ENCODE measurements at regions not wholly inside any gene's neighbourhood (a gene's known extent, or its start where the extent isn't known, plus 50 kb on each side); places are given as distances from the start of the nearest gene placed in this dataset.
A peak's percentile ranks its signal among the peaks of the same experiment; 100 is the strongest.

DNA sequence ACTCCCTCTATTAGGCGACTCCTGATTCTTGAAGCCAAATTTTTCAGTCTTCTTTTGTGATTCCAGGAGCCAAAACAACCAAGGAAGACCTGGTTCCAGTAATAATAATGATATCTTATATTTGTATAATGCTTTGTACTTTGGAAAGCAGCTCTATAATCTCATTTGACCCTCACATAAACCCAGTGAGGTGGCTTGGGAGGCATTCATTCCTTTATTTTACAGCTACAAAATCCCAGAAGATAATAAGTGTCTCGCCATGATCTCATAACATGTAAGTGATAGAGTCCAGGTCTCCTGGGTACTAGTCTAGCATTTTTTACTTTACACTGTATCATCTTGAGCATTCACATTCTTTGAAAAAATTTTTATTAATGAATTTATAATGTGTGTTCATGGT, 143.1 kb downstream of the ACTBL2 start:
- H3K4me3 ChIP-seq: no peak overlapping the region
- no peak overlapping the region for H3K27ac ChIP-seq

DNA sequence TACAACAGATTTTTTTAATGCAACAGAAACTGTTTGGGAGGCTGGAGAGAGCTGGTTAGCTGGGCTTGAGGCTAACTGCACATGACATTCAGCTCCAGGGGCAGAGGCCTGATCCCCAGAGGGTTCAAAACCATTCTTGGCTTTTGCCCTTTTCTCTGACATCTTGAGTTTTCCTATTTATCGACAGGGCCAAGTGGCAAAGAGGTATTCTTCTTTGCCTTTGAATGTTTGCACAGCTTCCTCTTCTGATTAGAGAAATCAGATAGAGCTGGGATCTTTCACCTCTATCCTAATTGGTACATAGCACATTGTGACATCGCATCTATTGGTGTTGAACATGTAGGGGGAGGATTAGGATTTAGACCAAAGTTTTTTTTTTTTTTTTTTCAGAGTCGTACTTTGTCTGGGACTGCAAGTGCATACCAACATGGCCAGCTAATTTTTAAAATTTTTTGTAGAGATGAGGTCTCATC, 143.7 kb downstream of the ACTBL2 start:
- H3K4me3 ChIP-seq: no peak overlapping the region
- H3K27ac ChIP-seq: no peak overlapping the region

DNA sequence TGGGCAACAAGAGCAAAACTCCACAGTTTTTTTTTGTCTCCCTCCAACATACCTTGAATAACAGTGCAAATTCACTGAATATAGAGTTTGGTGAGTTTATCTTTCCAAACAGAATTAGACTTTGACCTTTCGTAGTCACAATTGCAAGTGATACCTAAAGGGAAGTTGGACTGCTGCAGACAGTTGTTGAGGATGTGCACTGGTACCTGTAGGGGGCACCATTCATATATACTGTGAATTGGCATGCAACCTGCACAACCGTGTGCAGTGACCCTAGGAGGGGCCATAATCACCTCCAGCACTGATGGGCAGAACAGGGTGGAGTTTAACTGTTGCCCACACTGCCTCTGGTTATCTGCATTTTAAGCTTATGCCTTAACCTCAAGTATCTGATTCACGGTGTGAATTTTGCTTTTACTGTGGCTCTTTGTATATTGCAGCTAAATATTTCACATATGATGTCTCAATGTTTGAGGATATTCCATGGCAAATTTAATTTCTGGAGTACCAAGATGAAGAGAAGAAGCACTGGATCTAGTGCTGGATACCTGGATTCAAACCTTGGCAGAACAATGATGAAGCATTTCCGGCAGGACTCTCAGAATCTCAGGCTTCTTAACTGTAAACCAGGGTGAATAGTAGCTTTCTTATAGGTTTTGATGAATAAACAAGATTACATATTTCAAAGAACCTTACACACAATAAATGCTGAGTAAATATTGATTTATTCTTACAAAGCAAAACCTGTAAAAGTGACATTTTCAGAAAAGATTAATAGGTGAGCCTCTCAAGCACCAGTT, 144.3 kb downstream of the ACTBL2 start:
- no peak overlapping the region for H3K27ac ChIP-seq
- H3K4me3 ChIP-seq: no peak overlapping the region

GRCh38 chr5:57335092-57335660, 147.4 kb downstream of the ACTBL2 start:
- no peak overlapping the region for H3K4me3 ChIP-seq
- H3K27ac ChIP-seq: no peak overlapping the region

DNA sequence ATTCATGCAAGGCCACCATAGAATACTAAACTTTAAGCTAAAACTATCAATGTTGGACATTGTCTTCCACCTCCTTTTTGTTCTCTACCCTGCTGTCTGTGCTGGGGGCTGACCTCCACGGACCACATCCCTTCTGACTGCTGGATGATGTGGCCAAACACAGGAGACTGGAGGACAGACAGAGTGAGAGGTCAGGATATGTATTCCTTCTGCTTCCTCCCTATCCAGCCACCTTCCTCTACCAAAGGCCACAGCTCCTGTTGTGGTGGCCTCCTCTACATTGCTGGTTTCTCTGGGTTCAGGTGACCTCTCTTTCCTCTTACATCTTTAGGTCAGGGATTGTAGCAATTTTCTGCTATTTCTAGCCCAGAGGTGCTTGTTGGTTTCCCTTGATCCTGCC, 148.1 kb downstream of the ACTBL2 start:
- Histone ChIP-seq H3K4me3 (no peak overlapping the region), H3K27ac (no peak overlapping the region)

DNA sequence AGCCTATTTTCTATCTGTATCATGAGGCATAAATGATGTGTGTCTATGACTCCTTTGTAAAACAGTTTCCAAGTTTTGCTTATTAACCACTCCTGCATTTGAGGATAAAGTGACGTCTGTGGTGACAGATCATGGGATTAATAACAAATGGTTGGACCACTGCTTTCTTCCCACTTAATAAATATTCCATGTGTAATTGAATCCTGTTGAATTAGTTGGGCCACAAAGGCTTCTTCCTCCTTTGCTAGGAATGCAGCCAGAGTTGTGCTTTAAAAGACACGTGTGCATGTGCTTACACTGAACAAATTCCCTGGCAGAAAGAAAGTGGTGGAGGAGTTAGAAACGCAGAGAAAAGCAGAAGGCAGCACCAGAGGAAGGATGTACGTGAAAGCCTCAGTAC, 150.2 kb downstream of the ACTBL2 start:
- Histone ChIP-seq H3K4me3 (no peak overlapping the region), H3K27ac (no peak overlapping the region)

DNA sequence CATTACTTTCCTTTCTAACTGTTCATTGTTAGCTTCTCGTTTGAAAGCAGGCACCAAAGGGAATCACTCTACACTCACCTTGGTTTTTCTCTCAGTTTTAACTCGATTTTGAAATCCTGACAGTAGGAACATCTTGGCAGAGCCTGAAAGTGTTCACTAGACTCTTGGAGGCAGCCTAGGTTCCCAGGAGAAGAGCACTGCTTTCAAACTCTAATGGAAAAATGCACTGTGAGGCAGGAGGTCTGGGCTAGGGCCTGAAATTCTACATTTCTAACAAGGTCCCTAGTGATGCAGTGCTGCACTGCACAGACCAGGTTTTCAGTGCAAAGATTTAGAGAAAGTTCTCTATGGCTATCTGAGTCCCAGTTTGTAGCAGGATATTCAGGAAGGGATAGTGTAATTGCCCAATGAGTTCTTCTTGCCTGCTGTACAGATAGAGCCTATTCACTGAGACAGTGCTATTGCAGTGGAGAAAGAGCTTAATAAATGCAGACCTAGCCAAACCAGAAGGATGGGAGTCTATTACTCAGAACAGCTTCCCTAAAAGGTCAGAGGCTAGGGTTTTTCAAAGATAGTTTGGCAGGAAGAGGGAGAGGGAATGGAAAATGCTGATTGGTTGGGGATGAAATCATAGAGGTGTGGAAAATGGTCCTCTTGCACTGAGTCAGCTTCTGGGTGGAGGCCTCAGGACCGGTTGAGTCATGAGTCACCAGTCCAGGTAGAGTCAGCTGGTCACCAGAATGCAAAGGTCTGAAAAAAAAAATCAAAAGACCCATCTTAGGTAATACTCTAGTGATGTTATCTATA, 153.9 kb downstream of the GPBP1 start:
- no peak overlapping the region for H3K4me3 ChIP-seq
- H3K27ac ChIP-seq: no peak overlapping the region

DNA sequence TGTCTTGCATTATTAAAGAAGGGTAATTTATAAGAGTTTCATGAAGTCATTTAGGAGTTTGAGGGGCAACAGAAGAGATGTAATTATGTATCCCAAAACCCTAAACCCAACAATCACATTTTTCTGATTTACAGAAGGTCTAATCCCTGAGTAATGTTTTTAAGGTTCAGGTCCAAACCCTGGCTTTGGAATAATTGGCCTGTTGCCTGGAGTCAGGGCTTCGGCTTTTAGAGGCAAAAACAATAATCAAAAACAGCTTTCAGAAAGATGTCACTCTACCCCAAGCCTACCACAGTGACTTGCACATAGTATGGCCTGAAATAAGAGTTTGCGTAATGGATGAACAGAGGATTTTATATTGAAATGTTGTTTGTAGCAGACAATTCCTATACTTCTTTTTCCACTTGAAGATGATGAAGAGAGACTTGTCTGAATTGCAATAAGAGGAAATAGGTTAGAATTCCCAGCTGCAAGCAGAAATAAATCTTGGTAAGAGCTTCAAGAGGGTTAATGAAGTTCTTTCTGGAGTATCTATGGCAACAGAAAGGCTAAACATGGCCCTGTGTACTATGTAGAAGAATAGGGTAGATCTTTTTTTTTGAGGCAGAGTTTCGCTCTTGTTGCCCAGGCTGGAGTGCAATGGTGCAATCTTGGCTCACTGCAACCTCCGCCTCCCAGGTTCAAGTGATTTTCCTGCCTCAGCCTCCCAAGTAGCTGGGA, 152.0 kb downstream of the GPBP1 start:
- peak overlapping the region in 1 of 21 experiments; percentile 51 for H3K27ac ChIP-seq

GRCh38 chr5:57324861-57325260, 151.0 kb downstream of the GPBP1 start:
- H3K27ac ChIP-seq: peak overlapping the region in 4 of 21 experiments; percentile 44 to 51 (median 50)
- H3K4me3 ChIP-seq: no peak overlapping the region

More for the DNA sequence above, 152.0 kb downstream of the GPBP1 start:
- H3K4me3 ChIP-seq: no peak overlapping the region

DNA sequence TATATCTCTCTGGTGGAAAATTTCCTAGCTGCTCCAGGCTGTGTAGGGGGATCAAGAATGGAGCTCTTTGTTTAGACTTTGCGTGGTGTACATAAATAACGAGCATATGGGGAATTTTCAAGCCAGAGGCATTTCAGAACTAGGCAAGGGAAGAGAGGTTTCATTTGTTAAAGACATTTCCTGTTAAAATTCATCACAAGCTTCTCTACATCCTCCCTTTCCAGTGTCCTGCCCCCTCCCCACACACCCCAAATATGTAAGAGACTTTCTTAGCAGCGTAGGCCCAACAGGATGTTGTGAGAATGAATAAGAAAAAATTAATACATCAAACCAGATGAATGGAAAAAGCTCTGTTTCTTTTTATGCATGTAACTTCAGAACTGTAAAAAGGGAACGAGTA, 150.3 kb downstream of the GPBP1 start:
- H3K27ac ChIP-seq: peak overlapping the region in 2 of 21 experiments; percentile 47 to 51

GRCh38 chr5:57320582-57320981, 146.7 kb downstream of the GPBP1 start:
- Histone ChIP-seq H3K27ac (no peak overlapping the region), H3K4me3 (no peak overlapping the region)

More for the DNA sequence above, 150.3 kb downstream of the GPBP1 start:
- no peak overlapping the region for H3K4me3 ChIP-seq

DNA sequence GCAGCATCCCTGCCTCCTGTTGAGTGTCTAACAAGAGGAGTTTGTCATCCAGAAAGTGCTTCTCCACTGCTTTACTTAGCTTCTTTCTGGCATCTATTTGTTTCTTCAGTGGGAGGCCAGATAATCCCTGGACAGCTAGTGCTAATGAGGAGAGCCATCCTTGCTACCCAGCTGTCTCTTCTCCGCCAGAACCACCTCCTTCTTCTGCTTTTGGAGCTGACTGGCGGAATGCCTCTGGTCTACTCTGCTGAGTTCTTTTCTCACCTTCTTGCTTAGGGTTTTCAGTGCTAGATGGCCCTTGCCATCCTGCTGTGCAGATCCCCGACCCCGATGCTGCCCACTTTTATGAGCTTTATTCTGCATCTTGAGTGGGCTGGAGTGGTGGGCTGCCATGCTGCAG, 145.8 kb downstream of the GPBP1 start:
- H3K27ac ChIP-seq: no peak overlapping the region
- no peak overlapping the region for H3K4me3 ChIP-seq

GRCh38 chr5:57318251-57318650, 144.4 kb downstream of the GPBP1 start:
- H3K4me3 ChIP-seq: no peak overlapping the region
- H3K27ac ChIP-seq: no peak overlapping the region

DNA sequence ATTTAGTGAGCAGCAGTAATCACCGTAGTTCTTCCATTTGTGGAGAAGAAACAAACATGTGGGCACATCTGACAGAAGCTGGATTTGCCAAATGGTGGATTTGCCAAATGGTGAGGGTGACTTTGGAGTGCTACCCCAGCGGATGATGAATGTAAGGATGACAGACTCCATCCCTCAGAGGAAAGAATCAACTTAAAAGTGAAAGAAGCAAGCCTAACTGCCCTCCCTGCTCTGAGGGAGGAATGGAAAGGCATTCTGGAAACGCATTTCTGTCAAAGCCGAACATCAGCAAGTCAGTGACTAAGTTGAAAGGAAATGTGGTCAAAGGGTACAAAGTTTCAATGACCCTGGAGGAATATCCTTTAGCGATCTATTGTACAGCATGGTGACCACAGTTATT, 143.5 kb downstream of the GPBP1 start:
- H3K4me3 ChIP-seq: no peak overlapping the region

DNA sequence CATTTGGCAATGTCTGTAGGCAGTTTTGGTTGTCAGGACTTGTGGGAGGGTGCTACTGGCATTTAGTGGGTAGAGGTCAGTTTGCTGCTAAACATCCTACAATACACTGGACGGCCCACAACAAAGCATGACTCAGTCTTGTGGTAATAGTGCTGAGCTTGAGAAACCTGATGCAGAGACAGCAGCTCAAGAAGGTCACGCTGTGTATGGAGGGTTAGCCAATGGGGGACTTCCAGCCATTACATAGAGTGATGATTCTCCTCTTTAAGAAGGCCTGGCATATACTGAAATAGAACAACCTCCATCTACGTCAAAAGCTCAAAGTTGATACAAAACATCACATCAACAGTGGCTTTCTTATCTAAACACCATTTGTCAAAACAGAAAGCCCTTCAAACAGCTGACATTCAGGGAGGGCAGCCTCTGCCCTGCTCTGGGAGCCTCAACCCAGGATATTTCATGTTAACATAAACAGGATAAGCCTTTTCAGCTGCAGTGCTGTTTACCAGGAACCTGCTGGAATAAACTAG, 143.0 kb downstream of the GPBP1 start:
- no peak overlapping the region for H3K4me3 ChIP-seq
- no peak overlapping the region for H3K27ac ChIP-seq

More for the DNA sequence above, 143.5 kb downstream of the GPBP1 start:
- H3K27ac ChIP-seq: no peak overlapping the region

DNA sequence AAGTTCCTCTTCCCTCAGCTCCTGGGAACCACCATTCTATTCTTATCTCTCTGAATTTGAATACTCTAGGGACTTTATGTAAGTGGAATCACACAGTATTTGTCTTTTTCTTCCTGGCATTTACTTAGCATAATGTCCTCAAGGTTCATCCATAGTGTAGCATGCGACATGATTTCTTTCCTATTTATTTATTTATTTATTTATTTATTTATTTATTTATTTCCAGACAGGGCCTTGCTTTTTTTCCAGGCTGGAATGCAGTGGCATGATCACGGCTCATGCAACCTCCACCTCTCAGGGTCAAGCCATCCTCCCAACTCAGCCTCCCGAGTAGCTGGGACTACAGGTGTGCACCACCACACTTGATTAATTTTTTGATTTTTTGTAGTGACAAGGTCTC, 142.1 kb downstream of the GPBP1 start:
- Histone ChIP-seq H3K4me3 (no peak overlapping the region), H3K27ac (no peak overlapping the region)
